GM19043 (cell line): ENCODE measurements at regions not wholly inside any gene's neighbourhood (a gene's known extent, or its start where the extent isn't known, plus 50 kb on each side); places are given as distances from the start of the nearest gene placed in this dataset.
"Not testable (repeated sequence)": the region's sequence is repeated elsewhere in the genome, so short reads cannot be mapped to it uniquely, and the experiment has no call there.

Source experiments
- ATAC-seq: cut with Tn5 transposase; IDR thresholded peaks from one replicate; pipeline ENCODE4 v1.9.1; 2021; ENCODE audit warnings: low read depth; ENCODE audit not compliant: unreplicated experiment

DNA sequence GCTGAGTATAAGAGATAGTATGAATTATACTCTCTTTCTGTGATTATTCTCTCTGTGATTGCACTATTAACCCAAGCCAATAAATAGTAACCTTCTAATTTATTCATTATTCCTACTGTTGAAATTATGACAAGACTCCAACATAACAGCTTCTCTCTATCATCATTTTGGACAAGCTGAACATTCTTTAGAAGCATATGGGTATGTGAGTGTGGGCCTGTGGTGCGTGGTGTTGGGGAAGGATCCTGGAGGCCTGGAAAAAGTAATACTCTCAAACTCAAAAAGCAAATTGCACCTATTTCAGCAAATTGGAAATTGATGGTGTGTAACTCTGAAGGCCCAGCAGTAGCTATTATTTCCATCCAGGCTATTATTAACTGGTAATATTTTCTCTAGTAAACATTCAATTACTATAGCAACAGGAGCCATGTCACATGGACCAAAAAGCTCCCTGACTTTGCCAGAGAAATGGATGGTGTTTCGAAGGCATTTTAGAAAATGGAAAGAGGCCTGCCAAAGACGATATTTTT lies 502.8 kb downstream of the LTN1 start:
- ATAC-seq: no peak

DNA sequence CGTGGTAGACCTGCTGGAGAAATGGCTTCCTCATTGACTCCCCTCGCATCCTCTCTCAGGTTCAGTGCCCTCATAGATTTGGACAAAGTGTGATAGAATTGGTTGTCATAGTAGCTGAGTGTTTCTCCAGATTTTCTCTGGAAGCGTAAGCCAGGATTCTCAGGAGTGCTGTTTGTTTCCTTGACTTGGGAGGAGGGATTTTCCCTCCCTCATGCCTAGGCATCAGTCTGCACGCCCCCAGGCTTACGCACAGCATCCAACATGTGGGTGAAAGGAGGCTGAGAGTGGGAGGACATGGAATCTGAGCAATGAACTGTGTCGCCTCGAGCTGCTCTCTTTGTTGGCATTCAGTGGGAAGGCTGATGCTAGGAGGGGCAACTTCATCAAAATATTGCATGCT lies 503.5 kb downstream of the LTN1 start:
- no peak for ATAC-seq

DNA sequence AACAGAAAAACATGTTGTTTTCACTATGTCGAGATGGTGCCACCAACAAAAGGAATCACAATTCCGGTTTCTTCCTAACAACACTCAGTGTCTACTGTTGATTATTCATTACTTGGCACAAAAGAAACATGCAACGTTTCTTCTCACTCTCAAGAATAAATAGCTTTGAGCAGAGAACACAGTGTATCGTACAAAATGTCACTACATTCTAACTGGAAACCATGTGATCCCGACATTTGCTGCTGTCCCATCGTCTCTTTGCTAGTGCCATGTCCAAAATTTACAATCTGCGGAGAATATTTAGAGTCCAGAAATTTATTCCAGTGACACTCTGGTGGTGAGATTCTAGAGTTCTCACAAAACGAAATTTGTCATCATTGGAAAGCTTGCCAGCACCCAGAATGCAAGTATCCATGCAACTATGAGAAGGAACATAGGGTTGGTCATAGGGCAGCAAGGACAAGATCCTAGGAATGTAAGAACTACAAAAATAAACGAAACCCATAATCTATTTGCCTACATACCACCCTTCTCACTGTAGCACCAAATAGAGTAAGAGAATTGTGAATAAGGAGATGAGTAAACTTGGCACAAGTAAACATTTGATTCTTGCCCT lies 505.1 kb downstream of the LTN1 start:
- no peak for ATAC-seq

DNA sequence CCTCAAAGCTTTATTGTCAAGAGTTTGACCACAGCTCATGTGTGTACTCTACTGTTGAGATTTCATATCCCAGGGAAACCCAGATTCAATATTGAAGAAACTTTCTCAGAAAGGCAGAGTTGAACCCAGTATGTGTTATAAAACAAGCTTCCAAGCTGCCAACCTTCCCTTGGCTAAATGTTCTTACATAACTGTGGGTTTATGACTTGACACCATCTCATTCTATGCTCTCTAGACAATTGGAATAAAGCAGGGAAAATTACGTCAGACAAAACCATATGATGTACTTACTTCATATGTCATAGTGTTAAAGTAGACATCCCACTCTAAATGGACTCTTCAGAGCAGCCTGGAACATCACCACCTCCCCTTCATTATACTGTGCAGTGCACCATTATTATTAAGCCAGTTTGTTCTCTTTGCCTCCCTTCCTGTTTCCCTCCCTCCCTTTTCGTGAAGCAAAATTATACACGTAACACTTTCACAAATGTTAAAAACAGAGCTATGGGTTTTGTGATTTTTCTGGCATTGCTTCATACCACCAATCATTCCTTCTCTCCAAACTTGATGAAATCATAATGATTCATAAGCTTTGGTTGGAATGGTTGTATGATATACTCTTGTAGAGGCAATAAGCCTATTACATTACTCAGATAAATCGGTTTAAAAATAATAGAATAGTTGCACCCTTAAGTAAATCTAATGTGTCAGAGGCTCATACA lies 507.2 kb downstream of the LTN1 start:
- ATAC-seq: no peak

DNA sequence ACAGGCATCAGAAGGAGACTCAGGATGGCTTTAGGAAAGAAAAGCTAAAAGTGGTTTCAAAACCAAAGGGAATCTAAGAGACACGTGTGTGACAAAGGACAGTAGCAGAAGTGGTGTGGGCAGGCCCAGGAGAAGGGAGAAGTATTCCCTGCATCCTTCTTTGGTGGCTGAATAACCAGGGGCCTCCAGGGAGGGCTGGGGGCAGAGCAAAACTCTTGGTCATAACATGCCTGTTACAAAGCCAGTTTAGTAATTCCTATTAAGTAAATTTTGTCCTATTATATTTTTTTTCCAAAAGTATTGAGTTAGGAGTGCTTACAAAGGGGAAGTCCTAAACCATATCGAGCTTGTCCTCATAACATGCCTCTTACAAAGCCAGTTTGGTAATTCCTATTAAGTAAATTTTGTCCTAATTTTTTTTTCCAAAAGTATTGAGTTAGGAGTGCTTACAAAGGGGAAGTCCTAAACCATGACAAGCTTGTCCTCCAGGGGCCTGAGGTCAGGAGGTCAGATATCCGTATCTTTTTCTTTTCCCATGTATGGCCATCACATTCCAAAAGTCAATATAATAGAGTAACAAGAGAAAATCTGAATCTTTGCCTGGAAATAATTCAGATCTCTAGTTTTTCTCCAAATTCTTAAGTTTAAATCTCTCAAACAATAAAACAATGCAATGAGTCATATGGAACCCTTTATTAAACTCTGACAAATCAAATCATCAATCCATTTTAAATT lies 509.2 kb downstream of the LTN1 start:
- ATAC-seq: no peak

DNA sequence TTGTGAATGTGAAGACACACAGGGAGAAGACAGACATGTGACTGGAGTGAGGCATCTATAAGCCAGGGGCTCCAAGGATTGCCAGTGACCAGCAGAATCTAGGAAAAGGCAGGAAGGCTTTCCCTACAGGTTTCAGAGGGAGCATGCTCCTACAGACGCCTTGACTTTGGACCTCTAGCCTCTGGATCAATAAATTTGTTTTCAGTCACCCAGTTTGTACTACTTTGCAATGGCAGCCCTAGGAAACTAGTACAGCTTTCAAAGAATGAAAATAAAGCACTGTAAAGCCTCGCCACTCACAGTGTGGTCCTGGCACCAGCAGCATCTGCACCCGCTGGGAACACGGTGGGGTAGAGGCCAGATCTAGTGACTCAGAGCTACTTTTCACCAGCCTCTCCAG lies 510.0 kb downstream of the LTN1 start:
- no peak for ATAC-seq

DNA sequence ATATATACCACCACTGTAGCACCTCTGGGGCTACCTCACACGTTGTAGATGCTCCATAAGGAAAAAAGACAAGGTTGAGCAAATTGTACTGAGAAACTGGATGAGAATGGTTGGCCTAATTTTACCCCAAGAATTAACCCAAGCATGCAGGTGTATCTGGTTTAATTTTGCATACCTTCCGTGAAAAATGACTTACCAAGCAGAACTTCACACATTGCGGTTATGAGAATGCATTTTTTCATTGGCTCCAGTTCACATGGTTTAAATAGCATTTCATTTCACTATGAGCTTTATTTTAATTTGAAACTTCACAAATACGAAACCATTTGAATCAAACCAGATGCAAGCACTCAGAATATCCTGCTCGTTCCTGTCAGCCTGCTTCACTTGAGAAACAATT lies 512.2 kb downstream of the LTN1 start:
- ATAC-seq: no peak

DNA sequence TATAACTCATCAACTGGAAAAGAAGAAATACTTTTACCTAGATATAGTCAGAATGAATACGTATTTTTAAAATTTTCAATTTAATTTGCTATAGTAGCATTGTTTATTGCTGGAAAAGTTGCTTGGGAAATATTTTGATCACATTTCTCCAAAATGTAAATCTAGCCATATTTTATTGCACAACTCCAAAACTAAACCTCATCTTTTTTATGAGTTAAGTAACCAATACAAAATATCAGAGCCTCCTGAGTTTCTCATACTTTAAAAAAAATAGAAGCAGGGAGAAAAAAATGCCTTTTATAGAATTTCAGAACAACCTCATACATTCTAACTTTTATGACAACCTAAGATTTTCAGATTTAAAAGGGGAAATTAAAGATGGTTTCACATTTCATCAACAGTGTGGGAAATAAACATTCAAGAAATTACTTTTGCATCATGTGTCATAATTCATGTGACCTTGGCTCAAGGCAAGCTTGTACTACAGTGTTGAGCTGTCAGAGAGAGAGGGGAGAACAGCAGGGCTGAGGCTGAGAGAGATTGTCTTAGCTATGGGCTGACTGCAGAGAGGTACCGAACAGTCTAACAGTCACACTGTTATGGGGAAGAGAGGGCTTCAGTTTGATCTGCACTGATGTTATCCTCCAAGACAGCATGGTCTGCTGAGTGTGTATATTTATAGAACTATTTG lies 519.0 kb downstream of the LTN1 start:
- ATAC-seq: no peak

DNA sequence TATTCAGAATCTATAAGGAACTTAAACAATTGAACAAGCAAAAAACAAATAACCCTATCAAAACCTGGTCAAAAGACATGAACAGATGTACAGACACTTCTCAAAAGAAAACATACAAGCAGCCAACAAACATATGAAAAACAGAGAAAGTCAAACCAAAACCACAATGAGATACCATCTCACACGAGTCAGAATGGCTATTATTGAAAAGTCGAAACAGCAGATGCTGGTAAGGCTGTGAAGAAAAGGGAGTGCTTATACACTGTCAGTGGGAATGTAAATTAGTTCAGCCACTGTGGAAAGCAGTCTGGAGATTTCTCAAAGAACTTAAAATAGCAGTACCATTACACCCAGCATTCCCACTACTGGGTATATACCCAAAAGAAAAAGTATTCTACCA lies 520.1 kb downstream of the LTN1 start:
- ATAC-seq: not testable (repeated sequence)

DNA sequence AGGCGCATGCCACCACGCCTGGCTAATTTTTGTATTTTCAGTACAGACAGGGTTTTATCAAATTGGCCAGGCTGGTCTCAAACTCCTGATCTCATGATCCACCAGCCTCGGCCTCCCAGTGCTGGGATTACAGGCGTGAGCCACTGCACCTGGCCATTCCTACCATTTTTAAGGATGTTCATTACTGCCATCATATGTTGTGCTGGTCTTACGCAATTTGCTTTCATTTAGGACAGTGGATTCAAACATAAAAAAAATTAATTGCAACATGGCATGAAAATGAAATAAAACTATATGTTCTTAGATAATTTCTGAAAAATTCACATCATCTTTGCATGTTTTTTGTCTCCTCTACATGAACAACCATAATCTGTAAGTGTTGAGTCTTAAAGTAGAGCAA lies 527.7 kb downstream of the LTN1 start:
- no peak for ATAC-seq

DNA sequence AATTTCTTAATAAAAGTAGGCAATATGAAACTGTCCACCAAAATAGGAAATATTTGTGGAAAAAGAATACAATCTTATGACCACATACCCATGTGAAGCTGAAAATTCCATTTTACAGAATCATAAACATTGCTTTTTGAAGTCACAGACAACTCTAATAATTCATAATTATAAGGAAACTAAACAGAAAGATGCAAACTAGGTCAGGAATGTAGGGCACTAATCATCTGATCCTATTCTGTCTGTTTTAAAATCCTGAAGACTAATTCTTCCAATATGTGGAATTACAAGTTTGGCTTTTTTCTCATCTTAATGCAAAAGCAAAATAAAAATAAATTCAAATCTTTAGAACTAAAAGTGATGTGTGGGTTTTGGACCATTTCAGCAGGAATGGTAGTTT lies 528.6 kb downstream of the LTN1 start:
- ATAC-seq: no peak

DNA sequence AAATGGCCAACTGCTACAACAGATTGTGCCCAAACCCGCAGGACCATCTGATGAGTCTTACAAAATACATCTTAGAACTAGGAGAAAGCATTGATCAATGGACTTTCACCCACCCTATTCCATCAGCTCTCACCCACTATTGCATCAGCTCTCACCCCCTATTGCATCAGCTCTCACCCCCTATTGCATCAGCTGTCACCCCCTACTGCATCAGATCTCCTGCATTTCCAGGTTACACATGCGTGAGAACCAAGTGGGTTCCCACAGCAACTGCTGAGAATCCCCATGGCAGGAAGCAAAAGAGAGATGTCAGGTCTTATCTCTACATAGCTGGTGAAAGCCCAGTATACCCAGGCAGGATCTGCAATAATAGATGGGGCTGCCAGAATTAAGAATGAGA lies 533.5 kb downstream of the LTN1 start:
- ATAC-seq: no peak

DNA sequence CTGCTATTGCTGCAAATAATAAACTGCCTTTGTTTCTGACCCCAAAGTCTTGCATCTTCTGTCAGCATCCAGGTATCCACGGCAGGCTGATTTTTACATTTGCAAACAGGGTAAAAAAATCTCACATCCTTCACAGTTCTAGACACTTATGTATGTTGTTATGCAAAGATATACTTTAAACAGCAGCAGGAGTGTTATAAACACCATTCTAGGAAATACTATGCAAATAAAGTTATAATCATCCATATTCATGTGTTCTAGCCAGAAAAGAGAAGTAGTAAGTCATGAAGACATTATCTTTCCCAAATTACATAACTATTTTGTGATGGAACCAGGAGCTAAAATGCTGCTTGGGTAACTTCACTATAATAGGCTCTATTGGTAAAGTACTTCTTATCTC lies 534.2 kb downstream of the LTN1 start:
- ATAC-seq: no peak

DNA sequence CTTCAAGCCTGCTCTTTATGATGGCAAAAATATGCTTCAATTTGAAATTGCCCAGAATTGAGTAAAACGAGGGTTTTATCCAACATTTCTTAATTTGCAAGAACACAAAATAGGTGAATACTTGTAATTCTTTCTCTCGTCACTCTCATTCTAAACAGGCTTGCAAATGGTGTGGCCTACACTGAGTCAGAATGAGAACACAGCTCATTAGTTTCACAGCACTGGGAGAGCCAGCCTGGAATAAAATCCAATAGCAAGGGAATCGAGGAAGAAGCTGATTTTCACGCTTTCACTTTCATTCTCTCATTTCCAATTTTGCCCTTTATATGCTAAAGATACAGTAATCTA lies 537.5 kb downstream of the LTN1 start:
- no peak for ATAC-seq

DNA sequence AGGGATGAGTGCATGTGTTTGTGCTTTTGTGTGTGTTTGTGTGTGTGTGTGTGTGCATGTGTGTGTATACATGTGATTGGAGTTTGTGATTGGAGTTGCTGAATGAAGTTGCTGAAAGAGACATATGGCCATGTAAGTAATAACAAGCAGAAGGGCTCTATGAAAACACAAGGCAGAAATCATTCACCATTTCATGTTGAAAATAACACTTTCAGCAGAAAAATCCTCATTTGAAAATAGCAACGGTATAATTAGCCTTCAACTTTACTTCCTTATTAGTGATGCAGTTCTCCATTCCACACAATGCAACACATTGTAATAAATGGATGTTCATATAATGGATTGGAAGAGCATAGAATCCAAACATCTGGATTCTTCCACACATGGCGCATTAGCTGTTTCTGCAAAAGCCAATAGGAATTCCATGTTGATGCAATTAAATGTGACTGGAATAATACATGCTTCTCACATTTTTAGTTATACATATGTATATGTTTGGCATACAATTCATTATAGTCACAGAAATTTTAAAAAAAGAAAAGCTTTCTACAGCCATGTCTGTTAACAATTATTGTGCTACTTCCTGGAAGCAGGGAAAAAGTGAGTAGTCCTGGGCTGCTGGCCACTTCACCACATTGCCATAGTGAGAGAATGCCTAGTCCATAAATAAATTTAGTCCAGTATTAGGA lies 538.0 kb downstream of the LTN1 start:
- no peak for ATAC-seq

DNA sequence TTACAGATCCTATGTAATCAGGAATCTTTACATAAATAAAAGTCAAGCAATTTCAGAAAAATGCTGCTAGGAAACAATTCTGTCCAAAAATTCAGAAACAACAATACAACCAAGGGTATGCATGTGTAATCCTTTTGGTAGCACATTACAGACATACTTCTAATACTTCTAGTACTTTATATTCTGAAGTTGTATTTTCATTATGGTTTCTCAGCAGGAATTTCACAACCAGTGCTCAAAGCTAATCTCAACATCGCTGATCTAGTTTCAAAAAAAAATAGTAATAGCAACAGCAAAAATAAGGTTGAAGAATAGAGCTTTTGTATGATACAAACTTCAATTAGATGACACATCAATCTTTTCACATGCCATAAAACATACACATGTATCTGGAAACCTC lies 545.2 kb downstream of the LTN1 start:
- ATAC-seq: no peak

DNA sequence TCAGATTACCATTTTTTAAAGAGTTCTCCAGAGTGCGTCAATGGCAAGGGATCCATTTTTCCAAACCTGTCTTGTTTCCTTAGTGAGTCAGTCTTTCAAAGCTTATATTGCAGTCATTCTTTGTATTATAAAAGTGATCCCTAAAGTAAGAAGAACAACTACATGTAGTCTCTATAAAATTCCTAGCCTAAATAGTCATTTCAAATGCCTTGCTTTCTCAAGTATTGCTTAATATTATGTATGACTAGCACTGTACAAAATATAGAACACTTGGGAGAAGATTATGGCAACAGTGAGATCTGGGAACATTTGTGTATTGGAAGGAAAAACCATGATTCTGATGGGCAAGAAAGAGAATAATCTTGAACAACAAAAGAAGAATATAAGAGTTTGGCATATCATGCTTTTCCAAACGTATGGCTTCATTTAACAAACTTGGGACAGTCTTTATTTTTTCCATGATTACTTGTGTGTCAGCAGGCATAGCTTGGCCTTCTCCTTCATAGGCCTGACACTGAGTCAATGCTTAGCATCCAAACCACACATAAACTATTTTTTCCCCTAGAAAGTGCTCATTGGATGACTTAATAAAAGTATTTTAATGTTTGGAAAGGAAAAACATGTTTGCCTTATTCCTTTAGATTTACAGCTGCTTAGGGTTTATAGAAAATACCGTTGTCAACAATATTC lies 547.4 kb downstream of the LTN1 start:
- no peak for ATAC-seq

DNA sequence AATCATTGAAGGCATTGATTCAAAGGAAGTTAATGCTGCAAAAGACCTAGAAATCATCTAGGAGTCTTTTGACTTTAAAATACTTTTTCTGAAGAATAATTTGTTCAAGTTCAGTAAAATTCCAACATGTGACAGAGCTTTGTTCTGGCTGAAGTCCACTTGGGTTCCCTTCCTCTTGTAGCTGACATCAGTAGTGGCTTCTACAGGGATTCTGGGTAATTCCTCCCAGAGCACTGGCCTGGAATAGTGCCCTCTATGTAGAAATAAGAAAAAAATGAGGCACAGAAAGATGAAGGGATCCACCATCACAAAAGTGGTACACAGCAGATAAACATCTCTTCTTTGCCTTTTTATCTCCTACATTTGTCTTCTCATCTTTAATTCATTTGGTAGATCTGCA lies 548.1 kb downstream of the LTN1 start:
- no peak for ATAC-seq

DNA sequence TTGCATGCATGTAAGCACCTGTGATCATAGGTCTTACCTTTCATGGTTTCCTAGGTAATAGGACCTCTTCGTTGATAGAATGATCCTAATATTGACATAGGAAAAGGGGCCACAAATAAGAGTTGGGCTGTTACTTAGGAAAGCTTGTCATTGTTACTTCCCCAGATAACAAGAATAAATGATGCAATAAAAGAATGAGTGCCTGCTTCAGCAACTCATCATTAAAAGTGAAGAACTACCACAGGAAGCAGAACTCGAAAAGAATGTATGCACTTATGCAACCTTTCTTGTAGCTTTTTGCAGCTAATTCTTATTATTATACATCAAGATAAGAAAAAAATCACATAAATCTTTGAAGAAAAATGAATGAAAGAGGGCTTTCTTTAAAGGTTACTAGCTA lies 548.6 kb downstream of the LTN1 start:
- no peak for ATAC-seq

DNA sequence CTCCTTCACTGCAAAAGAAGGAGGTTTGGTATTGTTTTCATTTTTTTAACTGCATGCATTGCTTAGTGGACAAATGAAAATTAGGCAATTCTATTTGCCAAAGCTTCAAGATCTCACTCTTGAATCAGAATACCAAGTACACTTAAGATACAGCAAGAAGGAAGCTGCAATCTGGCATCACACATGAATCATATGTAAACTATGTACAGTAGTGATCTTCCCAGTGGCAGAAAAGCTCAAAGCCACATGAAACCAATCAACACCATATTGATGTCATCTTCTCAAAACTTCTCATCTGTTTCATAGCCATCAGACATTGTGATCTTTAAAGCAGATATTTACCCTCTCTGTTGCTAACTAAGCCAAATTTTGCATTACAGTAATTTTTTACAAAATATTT lies 550.1 kb downstream of the LTN1 start:
- no peak for ATAC-seq
